ENCODE measurements at regions not wholly inside any gene's neighbourhood (a gene's known extent, or its start where the extent isn't known, plus 50 kb on each side); places are given as distances from the start of the nearest gene placed in this dataset.

- Histone ChIP-seq H3K27me3 (no peaks in the 10 kb centered on the region), H3K27ac (no peak overlapping the region), H3K4me1 (no peaks in the 10 kb centered on the region), H3K36me3 (no peaks in the 10 kb centered on the region), H3K9me3 (no peaks in the 10 kb centered on the region), H3K4me3 (no peak overlapping the region)
- DNase-seq (ENCODE audit: low spot score in 2 of 2): no peak
- TF ChIP-seq POLR2A (IDR thresholded peaks at IDR 0.05): no peak
- TF ChIP-seq POLR2AphosphoS5 (IDR thresholded peaks at IDR 0.05): no peak
- no peak for TF ChIP-seq CTCF (IDR thresholded peaks at IDR 0.05)
- no peak for TF ChIP-seq EP300 (IDR thresholded peaks at IDR 0.05)
- WGBS: 89% methylated on average over 2 of the region's 2 CpGs
These were observed 351.2 kb upstream of the PRR20A start for GRCh38 chr13:56789527-56789926.

GRCh38 chr13:56837161-56837560, 303.6 kb upstream of the PRR20A start:
- Histone ChIP-seq H3K4me3 (no peak overlapping the region), H3K4me1 (no peaks in the 10 kb centered on the region), H3K27ac (no peak overlapping the region), H3K9me3 (no peaks in the 10 kb centered on the region), H3K36me3 (no peaks in the 10 kb centered on the region), H3K27me3 (no peaks in the 10 kb centered on the region)
- no peak for TF ChIP-seq CTCF (IDR thresholded peaks at IDR 0.05)
- no peak for TF ChIP-seq POLR2A (IDR thresholded peaks at IDR 0.05)
- no peak for TF ChIP-seq EP300 (IDR thresholded peaks at IDR 0.05)
- TF ChIP-seq POLR2AphosphoS5 (IDR thresholded peaks at IDR 0.05): no peak
- 88% methylated on average over 2 of the region's 2 CpGs for WGBS
- no peak for DNase-seq (ENCODE audit: low spot score in 2 of 2)

GRCh38 chr13:56850852-56851251, 289.9 kb upstream of the PRR20A start:
- Histone ChIP-seq H3K27me3 (no peaks in the 10 kb centered on the region), H3K9me3 (no peaks in the 10 kb centered on the region), H3K36me3 (no peaks in the 10 kb centered on the region), H3K27ac (no peak overlapping the region), H3K4me3 (no peak overlapping the region), H3K4me1 (no peaks in the 10 kb centered on the region)
- DNase-seq (ENCODE audit: low spot score in 2 of 2): no peak
- no peak for TF ChIP-seq CTCF (IDR thresholded peaks at IDR 0.05)
- TF ChIP-seq POLR2AphosphoS5 (IDR thresholded peaks at IDR 0.05): no peak
- TF ChIP-seq POLR2A (IDR thresholded peaks at IDR 0.05): no peak
- no peak for TF ChIP-seq EP300 (IDR thresholded peaks at IDR 0.05)
- 93% methylated on average over 2 of the region's 2 CpGs for WGBS

- Histone ChIP-seq H3K9me3 (no peaks in the 10 kb centered on the region), H3K4me3 (no peak overlapping the region), H3K27me3 (no peaks in the 10 kb centered on the region), H3K27ac (no peak overlapping the region), H3K36me3 (no peaks in the 10 kb centered on the region), H3K4me1 (no peaks in the 10 kb centered on the region)
- WGBS: 34% methylated on average over 2 of the region's 2 CpGs
- TF ChIP-seq POLR2A (IDR thresholded peaks at IDR 0.05) (no peak), POLR2AphosphoS5 (IDR thresholded peaks at IDR 0.05) (no peak), CTCF (IDR thresholded peaks at IDR 0.05) (no peak), EP300 (IDR thresholded peaks at IDR 0.05) (no peak)
- no peak for DNase-seq (ENCODE audit: low spot score in 2 of 2)
These were observed 279.2 kb upstream of the PRR20A start for GRCh38 chr13:56861476-56861875.

GRCh38 chr13:56864451-56864850, 276.3 kb upstream of the PRR20A start:
- H3K9me3 ChIP-seq: no peaks in the 10 kb centered on the region
- no peaks in the 10 kb centered on the region for H3K27me3 ChIP-seq
- 26% methylated on average over 2 of the region's 2 CpGs for WGBS
- no peak overlapping the region for H3K4me3 ChIP-seq
- H3K4me1 ChIP-seq: no peaks in the 10 kb centered on the region
- TF ChIP-seq EP300 (IDR thresholded peaks at IDR 0.05) (no peak), POLR2A (IDR thresholded peaks at IDR 0.05) (no peak), CTCF (IDR thresholded peaks at IDR 0.05) (no peak), POLR2AphosphoS5 (IDR thresholded peaks at IDR 0.05) (no peak)
- H3K27ac ChIP-seq: no peak overlapping the region
- DNase-seq (ENCODE audit: low spot score in 2 of 2): no peak
- no peaks in the 10 kb centered on the region for H3K36me3 ChIP-seq

Data from suprapubic skin (tissue), 4 donors.